Amniotic epithelial cell (primary cell): ENCODE measurements at regions not wholly inside any gene's neighbourhood (a gene's known extent, or its start where the extent isn't known, plus 50 kb on each side); places are given as distances from the start of the nearest gene placed in this dataset.
"Not testable (repeated sequence)": the region's sequence is repeated elsewhere in the genome, so short reads cannot be mapped to it uniquely, and the experiment has no call there.

ENCODE experiments used
- DNase-seq: peaks from one replicate; pipeline ENCODE4 v3.0.0-alpha.2; 2010; ENCODE audit warnings: low read depth

GRCh38 chr5:173667702-173668101 lies 51.3 kb upstream of the BOD1 start:
- no peak for DNase-seq

GRCh38 chr5:173668245-173668800 lies 51.9 kb upstream of the BOD1 start:
- DNase-seq: no peak

- no peak for DNase-seq
Observed at GRCh38 chr5:173668910-173669309, 52.5 kb upstream of the BOD1 start.

- no peak for DNase-seq
Observed at GRCh38 chr5:173669483-173669882, 53.0 kb upstream of the BOD1 start.

GRCh38 chr5:173670130-173670651 lies 53.7 kb upstream of the BOD1 start:
- DNase-seq: peak; percentile 79

GRCh38 chr5:173670791-173671120 lies 54.3 kb upstream of the BOD1 start:
- no peak for DNase-seq

GRCh38 chr5:173671121-173671949 lies 54.9 kb upstream of the BOD1 start:
- DNase-seq: no peak

- no peak for DNase-seq
Observed at GRCh38 chr5:173672166-173672565, 55.7 kb upstream of the BOD1 start.

- DNase-seq: no peak
Observed at GRCh38 chr5:173672891-173673290, 56.4 kb upstream of the BOD1 start.

GRCh38 chr5:173673295-173674101 lies 57.0 kb upstream of the BOD1 start:
- DNase-seq: no peak

- DNase-seq: no peak
Observed at GRCh38 chr5:173675287-173675996, 59.0 kb upstream of the BOD1 start.

- DNase-seq: no peak
Observed at GRCh38 chr5:173676375-173676774, 59.9 kb upstream of the BOD1 start.

- no peak for DNase-seq
Observed at GRCh38 chr5:173677125-173677672, 60.7 kb upstream of the BOD1 start.

- no peak for DNase-seq
Observed at GRCh38 chr5:173679909-173680630, 63.6 kb upstream of the BOD1 start.

- DNase-seq: no peak
Observed at GRCh38 chr5:173680660-173681242, 64.3 kb upstream of the BOD1 start.

- DNase-seq: no peak
Observed at GRCh38 chr5:173682313-173682712, 65.9 kb upstream of the BOD1 start.

GRCh38 chr5:173684535-173684934 lies 68.1 kb upstream of the BOD1 start:
- DNase-seq: not testable (repeated sequence)

- no peak for DNase-seq
Observed at GRCh38 chr5:173686950-173687349, 70.5 kb upstream of the BOD1 start.

- DNase-seq: peak; percentile 27
Observed at GRCh38 chr5:173688703-173689102, 72.3 kb upstream of the BOD1 start.

- peak; percentile 56 for DNase-seq
Observed at GRCh38 chr5:173689171-173689736, 72.8 kb upstream of the BOD1 start.
